Endothelial cell of umbilical vein (primary cell): ENCODE measurements at regions not wholly inside any gene's neighbourhood (a gene's known extent, or its start where the extent isn't known, plus 50 kb on each side); places are given as distances from the start of the nearest gene placed in this dataset.

ENCODE experiments used
- BruUV-seq: library from RNA; stranded (reverse); fragments of 400-500 nt; replicated peaks from 2 replicates; lab custom pipeline; 2021; lab: Mats Ljungman, UMichigan
- CTCF ChIA-PET: fragments of 300-600, 350-600 bp; sonication (Branson Sonifier 250); formaldehyde crosslinking; loops from one replicate; lab custom pipeline; 2021; ENCODE audit warnings: antibody characterized with exemption, inconsistent platforms; lab: Charles Lee
- POLR2A ChIA-PET: fragments of 300-600, 350-600 bp; sonication (Branson Sonifier 250); formaldehyde crosslinking; loops from one replicate; lab custom pipeline; 2021; ENCODE audit warnings: antibody characterized with exemption, inconsistent platforms; lab: Charles Lee
- DNase-seq: peaks from one replicate; pipeline ENCODE4 v3.0.0-alpha.2; 2011; ENCODE audit warnings: low read depth, low spot score
- FAIRE-seq: peaks from 2 replicates; lab custom pipeline; 2011; peaks lifted over from hg19 to GRCh38; lab: Jason Lieb, UNC
- H2AFZ ChIP-seq: 2 replicates; pipeline ENCODE4 v1.6.0; 2012; ENCODE audit warnings: low read depth, low read length, control low read depth, inconsistent platforms
- H3K27ac ChIP-seq: 2 replicates; pipeline ENCODE4 v1.5.1; 2011; ENCODE audit warnings: low read depth, mild to moderate bottlenecking, control low read depth, low read length, moderate library complexity; ENCODE audit not compliant: insufficient read depth
- H3K27me3 ChIP-seq, 2 experiments: 2 replicates each; pipeline versions ENCODE4 v1.6.0 to v1.6.1; 2011; ENCODE audit warnings: low read length in 2 of 2, mixed read lengths in 1 of 2; ENCODE audit not compliant: control insufficient read depth in 2 of 2, insufficient read depth in 2 of 2
- H3K36me3 ChIP-seq, 2 experiments: 2 replicates in 1 of 2; 3 replicates in 1 of 2; pipeline ENCODE4 v1.5.1; 2011; ENCODE audit warnings: low read length in 2 of 2, mild to moderate bottlenecking in 1 of 2, moderate library complexity in 1 of 2; ENCODE audit not compliant: control insufficient read depth in 2 of 2, insufficient read depth in 2 of 2; ENCODE audit errors: extremely low read depth in 1 of 2
- H3K4me1 ChIP-seq: 3 replicates; pipeline ENCODE4 v1.5.1; 2011; ENCODE audit warnings: mild to moderate bottlenecking, low read length; ENCODE audit not compliant: control insufficient read depth, insufficient read depth; ENCODE audit errors: extremely low read depth
- H3K4me2 ChIP-seq: 2 replicates; pipeline ENCODE4 v1.6.1; 2011; ENCODE audit warnings: low read length, control low read depth, mixed read lengths; ENCODE audit not compliant: insufficient read depth
- H3K4me3 ChIP-seq, 3 experiments: fragments of 200-600 bp in 1 of 3; sonication (generic), shearing (Covaris generic) in 1 of 3; replicated peaks in 1 of 3; 2 replicates each; pipeline ENCODE4 v1.5.1; 2011 to 2016; ENCODE audit warnings: control low read depth in 3 of 3, low read length in 3 of 3, mild to moderate bottlenecking in 2 of 3, inconsistent platforms in 1 of 3, low read depth in 1 of 3, moderate library complexity in 1 of 3; ENCODE audit not compliant: insufficient read depth in 1 of 3
- H3K79me2 ChIP-seq: 2 replicates; pipeline ENCODE4 v1.6.0; 2012; ENCODE audit warnings: low read length, inconsistent platforms; ENCODE audit not compliant: control insufficient read depth, insufficient read depth
- H3K9ac ChIP-seq: replicated peaks from 2 replicates; pipeline ENCODE3; 2011; ENCODE audit warnings: low read length, control low read depth; ENCODE audit not compliant: insufficient read depth; ENCODE audit errors: extremely low read depth
- H3K9me1 ChIP-seq: replicated peaks from 3 replicates; pipeline ENCODE4 v1.6.0; 2011; ENCODE audit warnings: mild to moderate bottlenecking, low read length; ENCODE audit not compliant: control insufficient read depth, insufficient read depth; ENCODE audit errors: extremely low read depth
- H3K9me3 ChIP-seq: replicated peaks from 2 replicates; pipeline ENCODE4 v1.5.1; 2012; ENCODE audit warnings: low read length, inconsistent platforms; ENCODE audit not compliant: control insufficient read depth, insufficient read depth
- H4K20me1 ChIP-seq: replicated peaks from 2 replicates; pipeline ENCODE3; 2011; ENCODE audit warnings: mild to moderate bottlenecking, low read length; ENCODE audit not compliant: control insufficient read depth, insufficient read depth; ENCODE audit errors: extremely low read depth
- EZH2 ChIP-seq: IDR thresholded peaks from 2 replicates; pipeline ENCODE4 v1.6.1; 2012; ENCODE audit warnings: borderline replicate concordance, low read depth, mild to moderate bottlenecking, moderate library complexity, low read length, inconsistent platforms; ENCODE audit not compliant: severe bottlenecking
- FOS ChIP-seq: IDR thresholded peaks from 2 replicates; pipeline ENCODE4 v1.6.1; 2011; ENCODE audit warnings: mild to moderate bottlenecking, low read length, moderate library complexity, borderline replicate concordance; ENCODE audit not compliant: insufficient read depth
- GATA2 ChIP-seq: IDR thresholded peaks from 2 replicates; pipeline ENCODE4 v1.7.0; 2011; ENCODE audit warnings: low read depth, mild to moderate bottlenecking, moderate library complexity, mixed read lengths, low read length; ENCODE audit not compliant: insufficient read length, insufficient read depth
- JUN ChIP-seq: IDR thresholded peaks from 2 replicates; pipeline ENCODE4 v1.6.1; 2011; ENCODE audit warnings: borderline replicate concordance, low read depth; ENCODE audit not compliant: insufficient read length, insufficient read depth
- MYC ChIP-seq: IDR thresholded peaks from one replicate; pipeline ENCODE4 v1.6.1; 2011; ENCODE audit warnings: mild to moderate bottlenecking, low read depth, low read length
- POLR2A ChIP-seq: IDR thresholded peaks from 2 replicates; pipeline ENCODE4 v1.6.1; 2012; ENCODE audit warnings: low read depth, mild to moderate bottlenecking, control low read depth, low read length
- POLR2AphosphoS5 ChIP-seq: IDR thresholded peaks from 2 replicates; pipeline ENCODE4 v1.6.1; 2012; ENCODE audit warnings: low read depth, mild to moderate bottlenecking, control low read depth, low read length, moderate library complexity; ENCODE audit not compliant: insufficient read depth
- dilution Hi-C: fragments of 300-500 bp; cut with MboI; formaldehyde crosslinking; loops from one replicate; pipeline ENCODE4 v1.15.0; 2019; ENCODE audit warnings: low sequenced_read_pairs; ENCODE audit not compliant: extremely low pct_ligation_motif_present
- intact Hi-C: fragments of 100-400 bp; cut with micrococcal nuclease; formaldehyde crosslinking; loops from one replicate; pipeline ENCODE4 v1.10.0; 2022
- TF ChIP-seq, protein P1 (sequence below), 2 donors: IDR thresholded peaks; 1 replicate in 1 of 2; 2 replicates in 1 of 2; pipeline ENCODE4 v1.5.1; 2011; ENCODE audit warnings: low read length in 2 of 2, mild to moderate bottlenecking in 2 of 2, moderate library complexity in 2 of 2, control low read depth in 1 of 2, inconsistent platforms in 1 of 2, low read depth in 1 of 2; ENCODE audit not compliant: insufficient read depth in 1 of 2; ENCODE audit errors: extremely low read depth in 1 of 2
- TF ChIP-seq, protein P2 (sequence below): IDR thresholded peaks from 2 replicates; pipeline ENCODE4 v1.6.1; 2011; ENCODE audit not compliant: insufficient read depth, insufficient read length

DNA sequence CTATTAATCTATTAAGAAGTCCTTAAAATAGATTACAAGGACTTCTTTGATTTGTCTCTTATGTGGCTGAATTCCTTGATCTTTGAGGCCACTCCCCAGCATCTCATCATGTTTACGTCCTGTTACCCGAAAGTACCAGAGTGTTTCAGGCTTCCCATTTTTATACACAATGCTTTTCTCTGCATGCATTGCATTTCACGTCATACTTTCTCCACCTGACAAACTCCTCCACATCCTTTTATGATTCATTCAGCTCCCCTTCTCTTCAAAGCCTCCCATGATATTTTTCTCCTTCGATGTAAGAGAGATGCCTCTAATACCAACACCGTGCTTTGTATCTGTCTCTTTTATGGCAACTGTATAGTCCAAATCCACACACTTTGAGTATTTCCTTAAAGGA, 379.0 kb upstream of the CRIM1 start:
- Histone ChIP-seq H3K27me3 (no peaks in the 10 kb centered on the region), H3K4me1 (peaks cover 8% of the 10 kb centered on the region), H3K9me3 (no peaks in the 10 kb centered on the region), H3K36me3 (no peaks in the 10 kb centered on the region), H3K4me3 (no peak overlapping the region), H3K9me1 (no peaks in the 10 kb centered on the region), H3K9ac (no peak overlapping the region), H4K20me1 (no peaks in the 10 kb centered on the region), H3K79me2 (no peaks in the 10 kb centered on the region), H3K4me2 (no peak overlapping the region), H3K27ac (no peak overlapping the region), H2AFZ (no peak overlapping the region)
- TF ChIP-seq FOS (no peak), JUN (no peak), MYC (no peak), GATA2 (no peak), POLR2AphosphoS5 (no peak), POLR2A (no peak), EZH2 (no peak)
- TF ChIP-seq, protein P1, sequence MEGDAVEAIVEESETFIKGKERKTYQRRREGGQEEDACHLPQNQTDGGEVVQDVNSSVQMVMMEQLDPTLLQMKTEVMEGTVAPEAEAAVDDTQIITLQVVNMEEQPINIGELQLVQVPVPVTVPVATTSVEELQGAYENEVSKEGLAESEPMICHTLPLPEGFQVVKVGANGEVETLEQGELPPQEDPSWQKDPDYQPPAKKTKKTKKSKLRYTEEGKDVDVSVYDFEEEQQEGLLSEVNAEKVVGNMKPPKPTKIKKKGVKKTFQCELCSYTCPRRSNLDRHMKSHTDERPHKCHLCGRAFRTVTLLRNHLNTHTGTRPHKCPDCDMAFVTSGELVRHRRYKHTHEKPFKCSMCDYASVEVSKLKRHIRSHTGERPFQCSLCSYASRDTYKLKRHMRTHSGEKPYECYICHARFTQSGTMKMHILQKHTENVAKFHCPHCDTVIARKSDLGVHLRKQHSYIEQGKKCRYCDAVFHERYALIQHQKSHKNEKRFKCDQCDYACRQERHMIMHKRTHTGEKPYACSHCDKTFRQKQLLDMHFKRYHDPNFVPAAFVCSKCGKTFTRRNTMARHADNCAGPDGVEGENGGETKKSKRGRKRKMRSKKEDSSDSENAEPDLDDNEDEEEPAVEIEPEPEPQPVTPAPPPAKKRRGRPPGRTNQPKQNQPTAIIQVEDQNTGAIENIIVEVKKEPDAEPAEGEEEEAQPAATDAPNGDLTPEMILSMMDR (IDR thresholded peaks at IDR 0.05; ENCODE audit: extremely low read depth in 1 of 2, insufficient read depth in 1 of 2, low read depth in 1 of 2, low read length in 2 of 2) = no peak
- TF ChIP-seq, protein P2, sequence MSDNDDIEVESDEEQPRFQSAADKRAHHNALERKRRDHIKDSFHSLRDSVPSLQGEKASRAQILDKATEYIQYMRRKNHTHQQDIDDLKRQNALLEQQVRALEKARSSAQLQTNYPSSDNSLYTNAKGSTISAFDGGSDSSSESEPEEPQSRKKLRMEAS = no peak
- POLR2A ChIA-PET = no interaction called here
- FAIRE-seq (no peak), DNase-seq (no peak)
- dilution Hi-C loops (no loop called here), intact Hi-C loops (loop anchor here (10.0 kb wide), 2 partner anchors 488 to 1872 kb away; no protein-coding TSS in a partner anchor)
- no TSS peak for BruUV-seq
- CTCF ChIA-PET = no interaction called here
